ENCODE measurements at regions not wholly inside any gene's neighbourhood (a gene's known extent, or its start where the extent isn't known, plus 50 kb on each side); places are given as distances from the start of the nearest gene placed in this dataset.

GRCh38 chr2:120922571-120923332 is 187.1 kb downstream of the GLI2 start:
- TF ChIP-seq CTCF (IDR thresholded peaks at IDR 0.05; ENCODE audit: insufficient read depth, low read depth, low read length) = no peak
- TF ChIP-seq EZH2 (IDR thresholded peaks at IDR 0.05; ENCODE audit: insufficient read depth, low read length) = no peak
